Esophagus squamous epithelium (tissue), 4 donors: ENCODE measurements at regions not wholly inside any gene's neighbourhood (a gene's known extent, or its start where the extent isn't known, plus 50 kb on each side); places are given as distances from the start of the nearest gene placed in this dataset.

Experiments
- POLR2A ChIP-seq, 4 donors: fragments of 450-650 bp; IDR thresholded peaks; one replicate each; pipeline ENCODE4 v1.6.1; 2017; ENCODE audit warnings: antibody characterized with exemption in 4 of 4, mild to moderate bottlenecking in 4 of 4, moderate library complexity in 3 of 4
- TF ChIP-seq, protein P1 (sequence below), 6 experiments: fragments of 450-650 bp in 4 of 6; fragments of 200-600 bp in 2 of 6; sonication (generic) in 2 of 6; IDR thresholded peaks; one replicate each; pipeline ENCODE4 v1.5.1; 2016 to 2019; ENCODE audit warnings: antibody characterized with exemption in 6 of 6, mild to moderate bottlenecking in 4 of 6, moderate library complexity in 4 of 6

- TF ChIP-seq, protein P1, sequence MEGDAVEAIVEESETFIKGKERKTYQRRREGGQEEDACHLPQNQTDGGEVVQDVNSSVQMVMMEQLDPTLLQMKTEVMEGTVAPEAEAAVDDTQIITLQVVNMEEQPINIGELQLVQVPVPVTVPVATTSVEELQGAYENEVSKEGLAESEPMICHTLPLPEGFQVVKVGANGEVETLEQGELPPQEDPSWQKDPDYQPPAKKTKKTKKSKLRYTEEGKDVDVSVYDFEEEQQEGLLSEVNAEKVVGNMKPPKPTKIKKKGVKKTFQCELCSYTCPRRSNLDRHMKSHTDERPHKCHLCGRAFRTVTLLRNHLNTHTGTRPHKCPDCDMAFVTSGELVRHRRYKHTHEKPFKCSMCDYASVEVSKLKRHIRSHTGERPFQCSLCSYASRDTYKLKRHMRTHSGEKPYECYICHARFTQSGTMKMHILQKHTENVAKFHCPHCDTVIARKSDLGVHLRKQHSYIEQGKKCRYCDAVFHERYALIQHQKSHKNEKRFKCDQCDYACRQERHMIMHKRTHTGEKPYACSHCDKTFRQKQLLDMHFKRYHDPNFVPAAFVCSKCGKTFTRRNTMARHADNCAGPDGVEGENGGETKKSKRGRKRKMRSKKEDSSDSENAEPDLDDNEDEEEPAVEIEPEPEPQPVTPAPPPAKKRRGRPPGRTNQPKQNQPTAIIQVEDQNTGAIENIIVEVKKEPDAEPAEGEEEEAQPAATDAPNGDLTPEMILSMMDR (IDR thresholded peaks at IDR 0.05): no peak
- TF ChIP-seq POLR2A (IDR thresholded peaks at IDR 0.05): no peak
Observed at GRCh38 chr1:170863621-170864020, 71.7 kb upstream of the MROH9 start.
